Liver (tissue), 8 donors: ENCODE measurements at regions not wholly inside any gene's neighbourhood (a gene's known extent, or its start where the extent isn't known, plus 50 kb on each side); places are given as distances from the start of the nearest gene placed in this dataset.

Source experiments
- DNase-seq: peaks from one replicate; pipeline ENCODE4 v3.0.0-alpha.2; 2017; ENCODE audit warnings: low spot score
- H3K27ac ChIP-seq, 2 donors: one replicate each; pipeline ENCODE4 v1.7.0; 2013; ENCODE audit warnings: inconsistent platforms in 2 of 2, low read length in 2 of 2, control low read depth in 1 of 2, low read depth in 1 of 2, mild to moderate bottlenecking in 1 of 2
- H3K27me3 ChIP-seq, 4 donors: one replicate each; pipeline versions ENCODE4 v1.6.1 to v1.7.0; 2013; ENCODE audit warnings: low read length in 3 of 4, inconsistent platforms in 1 of 4, mild to moderate bottlenecking in 1 of 4, moderate library complexity in 1 of 4; ENCODE audit not compliant: control insufficient read depth in 4 of 4, insufficient read depth in 4 of 4
- H3K36me3 ChIP-seq, 4 donors: one replicate each; pipeline versions ENCODE4 v1.6.1 to v1.7.0; 2013; ENCODE audit warnings: low read length in 3 of 4, mild to moderate bottlenecking in 3 of 4, low read depth in 1 of 4, moderate library complexity in 1 of 4; ENCODE audit not compliant: control insufficient read depth in 4 of 4, insufficient read depth in 3 of 4
- H3K4me1 ChIP-seq, 4 donors: one replicate each; pipeline versions ENCODE4 v1.6.1 to v1.7.0; 2013; ENCODE audit warnings: low read length in 3 of 4, mild to moderate bottlenecking in 3 of 4, moderate library complexity in 1 of 4; ENCODE audit not compliant: control insufficient read depth in 4 of 4, insufficient read depth in 4 of 4
- H3K4me3 ChIP-seq, 3 donors: one replicate each; pipeline versions ENCODE4 v1.6.1 to v1.7.0; 2013; ENCODE audit warnings: low read length in 3 of 3, control low read depth in 1 of 3, low read depth in 1 of 3, mild to moderate bottlenecking in 1 of 3
- H3K9ac ChIP-seq, 2 donors: one replicate each; pipeline ENCODE4 v1.7.0; 2013; ENCODE audit warnings: low read length in 2 of 2, mild to moderate bottlenecking in 2 of 2, moderate library complexity in 2 of 2, control low read depth in 1 of 2, low read depth in 1 of 2
- H3K9me3 ChIP-seq, 4 donors: one replicate each; pipeline versions ENCODE4 v1.6.1 to v1.7.0; 2013; ENCODE audit warnings: low read length in 3 of 4; ENCODE audit not compliant: control insufficient read depth in 4 of 4
- ATF3 ChIP-seq: IDR thresholded peaks from 2 replicates; pipeline ENCODE4 v1.6.1; 2016; ENCODE audit warnings: antibody characterized with exemption
- CTCF ChIP-seq: fragments of 150-350 bp; IDR thresholded peaks from 2 replicates; pipeline ENCODE4 v1.5.1; 2017; ENCODE audit warnings: improper control_type of control experiment, low read depth, low read length; ENCODE audit not compliant: missing input control
- EGR1 ChIP-seq, 2 donors: IDR thresholded peaks; 2 replicates each; pipeline ENCODE4 v1.6.1; 2016 to 2018; ENCODE audit warnings: antibody characterized with exemption in 2 of 2, low read depth in 2 of 2
- FOXA1 ChIP-seq: IDR thresholded peaks from 2 replicates; pipeline ENCODE4 v1.6.1; 2016; ENCODE audit warnings: antibody characterized with exemption
- FOXA2 ChIP-seq: IDR thresholded peaks from 2 replicates; pipeline ENCODE4 v1.6.1; 2016; ENCODE audit warnings: antibody characterized with exemption
- HNF4G ChIP-seq: IDR thresholded peaks from 2 replicates; pipeline ENCODE4 v1.6.1; 2016; ENCODE audit warnings: antibody characterized with exemption
- RAD21 ChIP-seq, 2 donors: IDR thresholded peaks; 2 replicates each; pipeline ENCODE4 v1.6.1; 2016; ENCODE audit warnings: antibody characterized with exemption in 2 of 2, mild to moderate bottlenecking in 2 of 2
- RXRA ChIP-seq, 2 donors: IDR thresholded peaks; 2 replicates each; pipeline ENCODE4 v1.6.1; 2017 to 2018; ENCODE audit warnings: antibody characterized with exemption in 2 of 2, mild to moderate bottlenecking in 1 of 2
- SP1 ChIP-seq: IDR thresholded peaks from 2 replicates; pipeline ENCODE4 v1.6.1; 2018; ENCODE audit warnings: antibody characterized with exemption, mild to moderate bottlenecking
- TAF1 ChIP-seq: conservative IDR thresholded peaks from 2 replicates; pipeline ENCODE4 v1.6.1; 2016; ENCODE audit warnings: antibody characterized with exemption, mild to moderate bottlenecking
- YY1 ChIP-seq: IDR thresholded peaks from 2 replicates; pipeline ENCODE4 v1.6.1; 2016; ENCODE audit warnings: antibody characterized with exemption, mild to moderate bottlenecking
- ZBTB33 ChIP-seq: IDR thresholded peaks from 2 replicates; pipeline ENCODE4 v1.6.1; 2016; ENCODE audit warnings: antibody characterized with exemption
- WGBS: extraction: QIAGEN DNeasy Blood & Tissue Kit; methylation state at CpG from one replicate; pipeline ENCODE4 v1.1.7; 2013; 5-methylcytosine and 5-hydroxymethylcytosine counted together
- TF ChIP-seq, protein P1 (sequence below): IDR thresholded peaks from 2 replicates; pipeline ENCODE4 v1.6.1; 2016; ENCODE audit warnings: antibody characterized with exemption
- TF ChIP-seq, protein P2 (sequence below): IDR thresholded peaks from 2 replicates; pipeline ENCODE4 v1.6.1; 2016; ENCODE audit warnings: antibody characterized with exemption, mild to moderate bottlenecking
- donor health status: healthy.
- donor health status: healthy.
- donor health status: healthy.
- donor health status: healthy.
- donor health status: healthy.

- TF ChIP-seq SP1 (no peak), TAF1 (no peak), HNF4G (no peak), YY1 (no peak), ZBTB33 (no peak), ATF3 (no peak)
- TF ChIP-seq, protein P1, sequence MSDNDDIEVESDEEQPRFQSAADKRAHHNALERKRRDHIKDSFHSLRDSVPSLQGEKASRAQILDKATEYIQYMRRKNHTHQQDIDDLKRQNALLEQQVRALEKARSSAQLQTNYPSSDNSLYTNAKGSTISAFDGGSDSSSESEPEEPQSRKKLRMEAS: no peak
- WGBS: 77% methylated on average over 1 of the region's 1 CpG
- no peaks in the 10 kb centered on the region for H3K36me3 ChIP-seq
- no peak overlapping the region for H3K27ac ChIP-seq
- no peaks in the 10 kb centered on the region for H3K4me1 ChIP-seq
- H3K4me3 ChIP-seq: no peak overlapping the region
- no peak overlapping the region for H3K9ac ChIP-seq
- no peak for DNase-seq
- no peaks in the 10 kb centered on the region for H3K27me3 ChIP-seq
- peaks cover 2 to 14% (median 7%) of the 10 kb centered on the region in 4 donors for H3K9me3 ChIP-seq
These were observed 358.2 kb downstream of the EDEM1 start for GRCh38 chr3:5545719-5546118.

DNA sequence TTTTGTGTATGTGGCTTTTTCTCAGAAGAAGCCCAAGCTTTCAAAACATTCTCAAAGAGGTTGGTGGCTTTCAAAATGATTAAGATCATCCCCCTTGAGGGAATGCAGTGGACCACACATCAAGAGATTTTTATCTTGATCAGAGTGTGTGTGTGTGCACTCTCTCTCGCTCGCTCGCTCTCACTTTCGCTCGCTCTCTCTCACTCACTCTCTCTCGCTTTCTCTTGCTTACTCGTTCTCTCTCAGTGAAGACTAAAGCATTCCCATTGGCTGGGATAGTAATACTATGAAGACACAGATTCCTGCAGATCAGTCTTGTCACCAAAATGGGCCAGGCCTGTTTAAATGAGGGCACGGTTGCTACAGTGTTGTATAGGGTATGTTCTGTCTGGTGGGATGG is 365.7 kb downstream of the EDEM1 start:
- Histone ChIP-seq H3K27me3 (no peaks in the 10 kb centered on the region), H3K9me3 (no peaks in the 10 kb centered on the region), H3K4me1 (no peaks in the 10 kb centered on the region), H3K4me3 (no peak overlapping the region), H3K27ac (no peak overlapping the region), H3K36me3 (no peaks in the 10 kb centered on the region), H3K9ac (no peak overlapping the region)
- no peak for DNase-seq
- TF ChIP-seq FOXA1 (no peak), CTCF (no peak), SP1 (no peak), FOXA2 (no peak), RAD21 (IDR thresholded peaks at IDR 0.05) (no peak), EGR1 (IDR thresholded peaks at IDR 0.05; ENCODE audit: low read depth in 2 of 2) (no peak), TAF1 (no peak), HNF4G (no peak), ZBTB33 (no peak), RXRA (IDR thresholded peaks at IDR 0.05) (no peak), YY1 (no peak)
- TF ChIP-seq, protein P2, sequence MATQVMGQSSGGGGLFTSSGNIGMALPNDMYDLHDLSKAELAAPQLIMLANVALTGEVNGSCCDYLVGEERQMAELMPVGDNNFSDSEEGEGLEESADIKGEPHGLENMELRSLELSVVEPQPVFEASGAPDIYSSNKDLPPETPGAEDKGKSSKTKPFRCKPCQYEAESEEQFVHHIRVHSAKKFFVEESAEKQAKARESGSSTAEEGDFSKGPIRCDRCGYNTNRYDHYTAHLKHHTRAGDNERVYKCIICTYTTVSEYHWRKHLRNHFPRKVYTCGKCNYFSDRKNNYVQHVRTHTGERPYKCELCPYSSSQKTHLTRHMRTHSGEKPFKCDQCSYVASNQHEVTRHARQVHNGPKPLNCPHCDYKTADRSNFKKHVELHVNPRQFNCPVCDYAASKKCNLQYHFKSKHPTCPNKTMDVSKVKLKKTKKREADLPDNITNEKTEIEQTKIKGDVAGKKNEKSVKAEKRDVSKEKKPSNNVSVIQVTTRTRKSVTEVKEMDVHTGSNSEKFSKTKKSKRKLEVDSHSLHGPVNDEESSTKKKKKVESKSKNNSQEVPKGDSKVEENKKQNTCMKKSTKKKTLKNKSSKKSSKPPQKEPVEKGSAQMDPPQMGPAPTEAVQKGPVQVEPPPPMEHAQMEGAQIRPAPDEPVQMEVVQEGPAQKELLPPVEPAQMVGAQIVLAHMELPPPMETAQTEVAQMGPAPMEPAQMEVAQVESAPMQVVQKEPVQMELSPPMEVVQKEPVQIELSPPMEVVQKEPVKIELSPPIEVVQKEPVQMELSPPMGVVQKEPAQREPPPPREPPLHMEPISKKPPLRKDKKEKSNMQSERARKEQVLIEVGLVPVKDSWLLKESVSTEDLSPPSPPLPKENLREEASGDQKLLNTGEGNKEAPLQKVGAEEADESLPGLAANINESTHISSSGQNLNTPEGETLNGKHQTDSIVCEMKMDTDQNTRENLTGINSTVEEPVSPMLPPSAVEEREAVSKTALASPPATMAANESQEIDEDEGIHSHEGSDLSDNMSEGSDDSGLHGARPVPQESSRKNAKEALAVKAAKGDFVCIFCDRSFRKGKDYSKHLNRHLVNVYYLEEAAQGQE: no peak
- TF ChIP-seq, protein P1: no peak
- 91% methylated on average over 8 of the region's 8 CpGs for WGBS
